T-helper 2 cell (primary cell): ENCODE measurements at regions not wholly inside any gene's neighbourhood (a gene's known extent, or its start where the extent isn't known, plus 50 kb on each side); places are given as distances from the start of the nearest gene placed in this dataset.

ENCODE experiments used
- DNase-seq, 5 experiments: peaks; one replicate each; pipeline versions ENCODE4 v3.0.0 to v3.0.0-alpha.2; 2012 to 2022

GRCh38 chr5:82847562-82847961, 229.6 kb downstream of the TMEM167A start:
- DNase-seq, result no peak

GRCh38 chr5:82839881-82840280, 237.3 kb downstream of the TMEM167A start:
- no peak for DNase-seq

GRCh38 chr5:82835488-82835887, 241.7 kb downstream of the TMEM167A start:
- no peak for DNase-seq

- no peak for DNase-seq
Observed at GRCh38 chr5:82834151-82834550, 243.0 kb downstream of the TMEM167A start.

- no peak for DNase-seq
Observed at GRCh38 chr5:82833277-82833676, 243.9 kb downstream of the TMEM167A start.

GRCh38 chr5:82832445-82832844, 244.7 kb downstream of the TMEM167A start:
- no peak for DNase-seq

GRCh38 chr5:82828211-82828610, 249.0 kb downstream of the TMEM167A start:
- DNase-seq, result no peak

- no peak for DNase-seq
Observed at GRCh38 chr5:82827651-82828050, 249.5 kb downstream of the TMEM167A start.

GRCh38 chr5:82822634-82822927, 254.6 kb downstream of the TMEM167A start:
- no peak for DNase-seq

GRCh38 chr5:82821846-82822633, 255.2 kb downstream of the TMEM167A start:
- DNase-seq, result no peak

- DNase-seq, result peak in 1 of 5 experiments; percentile 8
Observed at GRCh38 chr5:82820961-82821845, 256.0 kb downstream of the TMEM167A start.

GRCh38 chr5:82820188-82820587, 257.0 kb downstream of the TMEM167A start:
- DNase-seq, result no peak

- no peak for DNase-seq
Observed at GRCh38 chr5:82817897-82818676, 259.1 kb downstream of the TMEM167A start.

GRCh38 chr5:82816926-82817325, 260.3 kb downstream of the TMEM167A start:
- no peak for DNase-seq

GRCh38 chr5:82815871-82816270, 261.3 kb downstream of the TMEM167A start:
- no peak for DNase-seq

GRCh38 chr5:82813861-82814260, 263.3 kb downstream of the TMEM167A start:
- DNase-seq, result no peak

GRCh38 chr5:82812575-82812974, 264.6 kb downstream of the TMEM167A start:
- no peak for DNase-seq

- no peak for DNase-seq
Observed at GRCh38 chr5:82811490-82811889, 265.7 kb downstream of the TMEM167A start.

- DNase-seq, result no peak
Observed at GRCh38 chr5:82809420-82810143, 267.6 kb downstream of the TMEM167A start.

- no peak for DNase-seq
Observed at GRCh38 chr5:82808960-82809359, 268.2 kb downstream of the TMEM167A start.

GRCh38 chr5:82807021-82807420, 270.2 kb downstream of the TMEM167A start:
- no peak for DNase-seq

GRCh38 chr5:82806513-82806912, 270.7 kb downstream of the TMEM167A start:
- no peak for DNase-seq
